Activated CD4-positive, alpha-beta T cell treated with anti-CD3 and anti-CD28 coated beads, Interleukin-2, Interleukin-4, amounts not matched to agents 100 ng/mL and 50 ng/mL, durations not matched to agents 16 hours and 8 hours (primary cell): ENCODE measurements at regions not wholly inside any gene's neighbourhood (a gene's known extent, or its start where the extent isn't known, plus 50 kb on each side); places are given as distances from the start of the nearest gene placed in this dataset.

Experiments
- DNase-seq: peaks from one replicate; pipeline ENCODE4 v3.0.0-alpha.2; 2020; ENCODE audit warnings: low spot score

DNA sequence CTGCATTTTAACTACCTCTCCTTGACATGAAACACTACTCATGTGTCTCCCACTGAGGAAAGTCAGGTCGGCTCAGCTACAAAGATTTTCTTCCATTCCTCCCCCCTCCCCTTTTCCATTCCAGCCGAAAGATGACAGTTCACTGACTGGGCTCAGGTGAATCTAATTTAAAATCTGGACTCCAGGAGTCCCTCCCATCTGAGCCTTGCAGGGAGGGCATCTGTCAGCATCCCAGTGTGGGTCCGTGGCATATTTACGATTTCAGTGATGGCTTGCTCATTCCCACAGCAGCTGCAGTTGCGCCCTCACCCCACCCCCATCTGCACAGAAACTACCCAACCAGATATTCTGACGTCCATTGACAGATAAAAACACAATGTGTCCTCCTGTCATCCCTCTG, 153.7 kb upstream of the ARRDC4 start:
- DNase-seq = no peak

DNA sequence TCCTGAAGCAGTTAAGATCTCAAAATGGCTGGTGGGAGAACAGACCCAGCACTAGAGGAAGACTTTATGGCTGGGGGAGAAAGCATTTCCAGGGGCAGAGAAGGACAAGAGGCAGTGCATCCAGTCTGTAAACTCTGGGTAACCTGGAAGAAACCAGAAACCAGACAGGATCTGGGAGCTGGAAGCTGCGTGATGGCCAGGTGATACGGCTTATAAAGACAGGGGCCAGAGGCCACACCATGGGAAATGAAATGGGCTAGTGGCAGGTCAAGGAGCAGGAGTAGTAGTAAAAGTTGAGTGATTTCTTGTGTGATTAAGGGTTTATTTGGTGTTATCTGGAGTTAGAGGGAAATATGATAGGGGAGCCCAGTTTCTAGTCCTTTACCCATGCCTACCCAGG, 144.7 kb upstream of the ARRDC4 start:
- DNase-seq = no peak

- no peak for DNase-seq
Measured at GRCh38 chr15:97817276-97817890, 143.1 kb upstream of the ARRDC4 start.

GRCh38 chr15:97836003-97836402, 124.5 kb upstream of the ARRDC4 start:
- DNase-seq = no peak

- DNase-seq = no peak
Measured at GRCh38 chr15:97837896-97838295, 122.6 kb upstream of the ARRDC4 start.

- no peak for DNase-seq
Measured at GRCh38 chr15:97838606-97839210, 121.8 kb upstream of the ARRDC4 start.

GRCh38 chr15:97840501-97840900, 120.0 kb upstream of the ARRDC4 start:
- DNase-seq = no peak

- no peak for DNase-seq
Measured at GRCh38 chr15:97841558-97841957, 118.9 kb upstream of the ARRDC4 start.

GRCh38 chr15:97849183-97849582, 111.3 kb upstream of the ARRDC4 start:
- DNase-seq = no peak

DNA sequence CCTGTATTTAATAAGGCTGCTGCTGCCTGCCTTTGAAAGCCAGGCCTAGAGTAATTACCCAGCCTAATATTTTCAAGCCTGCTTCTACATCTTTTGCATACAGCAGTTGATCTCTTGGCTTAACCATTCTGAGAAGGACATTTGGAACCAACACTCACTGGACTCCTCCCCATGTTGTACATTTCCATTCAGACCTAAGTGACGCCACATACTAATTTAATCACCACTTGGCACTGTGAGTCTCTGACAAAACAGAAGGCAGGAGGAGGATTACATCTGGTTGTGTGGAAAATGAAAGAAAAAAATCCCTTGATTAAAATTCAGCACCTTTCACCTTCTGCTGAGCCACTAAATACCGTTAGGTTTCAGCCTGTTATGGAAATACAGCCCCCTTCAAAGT, 102.2 kb upstream of the ARRDC4 start:
- DNase-seq = no peak

DNA sequence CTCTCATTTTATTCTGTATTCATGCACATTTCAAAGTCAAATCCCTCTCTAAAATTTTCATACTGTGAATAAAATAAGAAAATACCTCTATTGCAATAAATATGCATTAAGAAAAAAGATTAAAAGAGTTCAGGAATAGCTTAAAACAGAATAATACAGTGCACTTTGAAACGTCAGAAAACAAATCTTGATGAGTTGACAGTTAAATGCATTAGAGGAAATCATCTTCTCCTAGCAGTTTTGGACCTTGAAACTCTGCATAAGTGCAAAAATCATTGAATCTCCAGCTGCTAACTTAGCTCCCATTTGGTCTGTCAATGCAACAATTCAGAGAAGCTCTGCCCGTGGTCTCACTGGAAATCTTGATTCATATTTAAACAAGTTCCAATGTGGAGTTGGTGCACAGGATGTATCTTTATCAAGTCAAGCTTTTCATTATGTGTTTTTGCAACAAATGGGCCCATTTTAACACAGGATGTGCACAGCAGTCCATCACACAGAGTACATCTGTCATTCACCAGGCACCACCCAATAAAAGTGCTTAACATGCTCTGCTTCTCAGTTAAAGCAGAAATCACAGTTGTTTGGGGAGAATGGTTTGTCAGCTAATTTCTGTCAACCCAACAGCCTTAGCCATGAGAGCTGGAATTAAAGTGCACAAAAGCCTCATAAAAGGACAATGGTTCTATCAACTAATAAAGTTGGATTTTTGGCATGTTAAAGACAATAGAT, 98.8 kb upstream of the ARRDC4 start:
- no peak for DNase-seq

DNA sequence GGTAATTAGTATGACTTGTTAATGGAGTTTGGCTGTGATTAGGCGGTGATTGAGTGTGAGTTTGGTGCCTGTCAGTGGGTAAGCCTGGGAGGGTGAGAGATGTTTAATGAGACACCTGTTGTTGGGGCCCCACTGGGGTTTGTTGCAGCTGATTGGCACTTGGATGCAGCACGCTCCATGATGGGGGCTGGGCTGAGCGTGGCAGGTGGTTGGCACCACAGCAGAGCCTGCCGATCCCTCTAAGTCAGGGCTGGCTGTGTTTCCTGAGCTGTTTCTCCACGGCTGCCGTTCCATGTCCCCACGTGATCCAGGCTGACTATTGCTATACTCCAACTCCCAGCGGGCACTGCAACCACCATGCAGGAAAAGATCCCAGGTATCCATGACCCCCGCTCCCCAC, 93.5 kb upstream of the ARRDC4 start:
- no peak for DNase-seq

GRCh38 chr15:97867870-97868269, 92.6 kb upstream of the ARRDC4 start:
- no peak for DNase-seq

DNA sequence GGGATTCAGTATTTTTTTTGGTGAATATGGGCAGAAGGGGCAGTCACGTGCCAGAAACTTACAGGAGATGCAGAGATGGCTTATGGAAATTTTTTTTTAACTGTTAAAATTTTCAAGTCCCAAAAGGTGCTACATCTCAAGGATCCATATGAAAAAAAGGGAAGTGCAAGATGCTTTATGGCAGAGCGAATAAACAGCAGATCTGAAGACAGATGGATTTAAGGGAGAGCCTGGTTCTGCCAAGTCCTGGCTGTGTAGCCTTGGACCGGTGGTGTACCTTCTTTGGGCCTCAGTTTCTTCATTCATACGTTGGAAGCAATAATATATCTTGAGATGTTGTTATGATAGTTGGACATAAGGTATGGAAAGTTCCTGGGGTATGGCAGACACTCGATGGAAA, 91.5 kb upstream of the ARRDC4 start:
- no peak for DNase-seq

DNA sequence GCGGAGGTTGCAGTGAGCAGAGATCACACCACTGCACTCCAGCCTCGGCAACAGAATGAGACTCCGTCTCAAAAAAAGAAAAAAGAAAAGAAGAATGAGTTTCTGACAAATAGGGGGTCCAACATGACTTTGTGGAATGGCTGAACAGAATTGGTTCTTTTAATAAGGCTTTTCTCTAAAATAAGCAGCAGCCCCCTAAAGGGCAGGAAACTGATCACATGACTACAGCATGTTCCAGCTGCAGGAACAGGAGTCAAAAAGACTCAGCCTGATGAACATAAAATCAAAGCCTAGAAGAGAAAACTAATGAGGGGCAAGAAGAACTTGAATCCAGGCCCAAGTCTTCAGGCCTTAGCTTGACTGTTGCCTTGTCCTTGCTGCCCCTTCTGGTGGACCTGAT, 89.7 kb upstream of the ARRDC4 start:
- DNase-seq = no peak

DNA sequence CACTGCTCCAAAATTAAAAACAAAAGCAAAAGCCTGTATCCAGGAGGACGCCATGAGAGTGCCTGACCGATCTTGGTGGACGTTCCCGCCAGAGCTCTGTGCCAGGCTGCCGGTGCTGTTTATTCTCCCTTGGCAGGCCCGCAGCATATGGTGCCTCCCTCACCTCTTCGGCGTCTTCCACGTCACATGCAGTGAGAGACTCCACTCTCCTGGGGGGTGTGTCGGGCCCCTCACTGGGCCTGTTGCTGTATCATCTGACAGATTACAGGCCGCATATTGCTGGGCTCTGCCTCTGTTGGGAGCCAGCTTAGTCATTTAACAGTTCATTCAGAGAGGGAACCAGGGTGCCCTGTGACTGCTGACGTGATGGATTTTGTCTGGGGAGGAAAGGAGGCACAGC, 86.4 kb upstream of the ARRDC4 start:
- no peak for DNase-seq

DNA sequence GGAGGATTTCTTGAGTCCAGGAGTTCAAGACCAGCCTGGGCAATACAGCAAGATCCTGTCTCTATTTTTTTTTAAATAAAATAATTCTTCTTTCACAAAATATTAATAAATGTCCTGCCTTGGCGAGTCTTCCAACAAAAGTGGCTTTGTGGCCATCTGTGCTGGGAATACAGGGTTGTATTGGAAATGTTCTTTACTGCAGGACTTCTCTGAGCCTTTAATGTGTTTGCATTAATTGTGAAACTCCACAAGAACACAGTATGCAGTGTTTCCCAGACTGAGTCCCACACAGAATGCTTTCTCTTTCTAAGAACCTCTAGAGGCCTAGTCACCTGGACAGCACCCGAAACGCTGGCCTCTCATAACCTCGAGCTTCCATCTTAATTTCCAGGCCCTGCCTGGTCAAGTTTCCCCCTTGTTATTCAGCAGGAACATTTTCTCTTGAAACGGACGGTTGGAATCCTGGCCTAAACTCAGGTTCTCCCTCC, 85.4 kb upstream of the ARRDC4 start:
- DNase-seq = no peak

GRCh38 chr15:97875513-97876280, 84.8 kb upstream of the ARRDC4 start:
- no peak for DNase-seq

DNA sequence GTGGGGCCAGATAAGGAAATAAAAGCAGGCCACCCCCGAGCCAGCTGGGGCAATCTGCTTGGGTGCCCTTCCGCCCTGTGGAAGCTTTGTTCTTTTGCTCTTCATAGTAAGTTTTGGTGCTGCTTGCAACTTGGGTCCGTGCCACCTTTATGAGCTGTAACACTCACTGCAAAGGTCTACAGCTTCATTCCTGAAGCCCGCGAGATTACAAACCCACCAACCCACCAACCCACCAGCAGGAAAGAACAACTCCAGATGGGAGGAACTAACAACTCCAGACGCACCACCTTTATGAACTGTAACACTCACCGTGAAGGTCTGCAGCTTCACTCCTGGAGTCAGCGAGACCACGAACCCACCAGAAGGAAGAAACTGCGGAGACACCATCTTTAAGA, 84.2 kb upstream of the ARRDC4 start:
- no peak for DNase-seq

GRCh38 chr15:97881346-97881965, 79.0 kb upstream of the ARRDC4 start:
- no peak for DNase-seq

- no peak for DNase-seq
Measured at GRCh38 chr15:97884513-97885131, 75.9 kb upstream of the ARRDC4 start.

- no peak for DNase-seq
Measured at GRCh38 chr15:97890307-97890706, 70.2 kb upstream of the ARRDC4 start.
